ENCODE measurements at regions not wholly inside any gene's neighbourhood (a gene's known extent, or its start where the extent isn't known, plus 50 kb on each side); places are given as distances from the start of the nearest gene placed in this dataset.

DNA sequence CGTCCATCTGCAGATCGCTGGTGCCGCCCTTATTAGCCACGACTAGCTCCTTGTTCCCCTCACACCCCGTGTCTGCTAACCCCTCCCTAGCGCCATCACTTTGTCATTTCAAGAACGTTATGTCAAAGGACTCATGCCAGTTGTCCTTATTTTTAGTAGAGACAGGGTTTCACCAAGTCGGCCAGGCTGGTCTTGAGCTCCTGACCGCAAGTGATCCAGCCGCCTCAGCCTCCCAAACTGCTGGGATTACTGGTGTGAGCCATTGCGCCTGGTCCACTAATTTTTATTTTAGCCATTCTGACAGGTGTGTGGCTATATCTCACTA, 138.9 kb upstream of the HDAC4 start:
- no peaks in the 10 kb centered on the region for H3K36me3 Mint-ChIP-seq (ENCODE audit: low read depth)
- no peak overlapping the region for H3K4me3 Mint-ChIP-seq
- Histone ChIP-seq H3K36me3 (ENCODE audit: insufficient read depth, low read length) (no peaks in the 10 kb centered on the region), H3K4me3 (ENCODE audit: low read length) (no peak overlapping the region), H3K4me1 (ENCODE audit: insufficient read depth, low read length) (peaks cover under 1% of the 10 kb centered on the region), H3K27me3 (ENCODE audit: control insufficient read depth in 1 of 2, insufficient read depth in 2 of 2, low read length in 2 of 2) (peaks cover 0 to 2% of the 10 kb centered on the region in 2 experiments), H3K27ac (ENCODE audit: low read depth in 1 of 2, low read length in 2 of 2) (no peak overlapping the region), H3K9me3 (ENCODE audit: control insufficient read depth in 1 of 2, insufficient read depth in 1 of 2, low read length in 2 of 2) (peaks cover 0 to 16% of the 10 kb centered on the region in 2 experiments)
- POLR2A ChIA-PET, result no interaction called here
- no peak overlapping the region for H3K27ac Mint-ChIP-seq
- peaks cover 2% of the 10 kb centered on the region for H3K9me3 Mint-ChIP-seq
- peaks cover 5% of the 10 kb centered on the region for H3K4me1 Mint-ChIP-seq (ENCODE audit: low read depth)
- DNase-seq, result no peak
- intact Hi-C loops (cut with DNase I, micrococcal nuclease), result no loop called here
- CTCF ChIA-PET, result no interaction called here
- no peak for ATAC-seq (ENCODE audit: poor library complexity)
- no peaks in the 10 kb centered on the region for H3K27me3 Mint-ChIP-seq
- TF ChIP-seq, protein P1, sequence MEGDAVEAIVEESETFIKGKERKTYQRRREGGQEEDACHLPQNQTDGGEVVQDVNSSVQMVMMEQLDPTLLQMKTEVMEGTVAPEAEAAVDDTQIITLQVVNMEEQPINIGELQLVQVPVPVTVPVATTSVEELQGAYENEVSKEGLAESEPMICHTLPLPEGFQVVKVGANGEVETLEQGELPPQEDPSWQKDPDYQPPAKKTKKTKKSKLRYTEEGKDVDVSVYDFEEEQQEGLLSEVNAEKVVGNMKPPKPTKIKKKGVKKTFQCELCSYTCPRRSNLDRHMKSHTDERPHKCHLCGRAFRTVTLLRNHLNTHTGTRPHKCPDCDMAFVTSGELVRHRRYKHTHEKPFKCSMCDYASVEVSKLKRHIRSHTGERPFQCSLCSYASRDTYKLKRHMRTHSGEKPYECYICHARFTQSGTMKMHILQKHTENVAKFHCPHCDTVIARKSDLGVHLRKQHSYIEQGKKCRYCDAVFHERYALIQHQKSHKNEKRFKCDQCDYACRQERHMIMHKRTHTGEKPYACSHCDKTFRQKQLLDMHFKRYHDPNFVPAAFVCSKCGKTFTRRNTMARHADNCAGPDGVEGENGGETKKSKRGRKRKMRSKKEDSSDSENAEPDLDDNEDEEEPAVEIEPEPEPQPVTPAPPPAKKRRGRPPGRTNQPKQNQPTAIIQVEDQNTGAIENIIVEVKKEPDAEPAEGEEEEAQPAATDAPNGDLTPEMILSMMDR (IDR thresholded peaks at IDR 0.05), result no peak

DNA sequence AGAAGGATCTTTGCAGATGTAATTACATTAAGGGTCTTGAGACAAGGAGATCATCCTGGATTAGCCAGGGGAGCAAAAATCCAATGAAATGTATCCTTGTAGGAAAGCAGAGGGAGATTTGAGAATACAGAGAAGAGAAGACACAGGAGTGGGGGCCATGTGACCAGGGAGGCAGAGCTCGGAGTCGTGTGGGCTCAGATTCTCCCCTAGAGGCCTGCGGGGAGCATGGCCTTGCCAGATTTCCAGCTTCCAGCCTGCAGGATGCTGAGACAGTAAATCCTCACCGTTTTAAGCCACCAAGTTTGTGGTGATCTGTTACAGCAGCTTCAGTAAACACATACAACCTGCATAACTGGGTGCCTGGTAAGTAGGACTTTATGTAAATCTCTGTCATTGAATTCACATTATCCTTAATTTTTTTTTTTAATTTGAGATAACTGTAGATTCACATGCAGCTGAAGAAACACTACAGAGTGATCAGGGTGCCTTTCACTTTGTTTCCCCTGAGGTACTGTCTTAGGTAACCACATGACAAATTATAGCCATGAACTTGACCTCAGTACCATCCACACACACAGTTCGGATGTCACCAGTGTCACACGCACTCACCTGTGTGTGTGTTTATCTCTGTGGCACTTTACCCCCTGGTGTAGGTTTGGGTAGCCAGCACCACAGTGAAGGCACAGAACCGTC, 138.4 kb upstream of the HDAC4 start:
- POLR2A ChIA-PET, result no interaction called here
- H3K4me3 ChIP-seq (ENCODE audit: low read length), result no peak overlapping the region
- peaks cover 0 to 17% of the 10 kb centered on the region in 2 experiments for H3K9me3 ChIP-seq (ENCODE audit: control insufficient read depth in 1 of 2, insufficient read depth in 1 of 2, low read length in 2 of 2)
- Mint-ChIP-seq H3K27ac (no peak overlapping the region), H3K4me1 (ENCODE audit: low read depth) (peaks cover 5% of the 10 kb centered on the region), H3K9me3 (peaks cover 2% of the 10 kb centered on the region), H3K27me3 (no peaks in the 10 kb centered on the region), H3K36me3 (ENCODE audit: low read depth) (no peaks in the 10 kb centered on the region), H3K4me3 (no peak overlapping the region)
- no peak for ATAC-seq (ENCODE audit: poor library complexity)
- CTCF ChIA-PET, result no interaction called here
- H3K36me3 ChIP-seq (ENCODE audit: insufficient read depth, low read length), result no peaks in the 10 kb centered on the region
- intact Hi-C loops (cut with DNase I, micrococcal nuclease), result no loop called here
- no peaks in the 10 kb centered on the region for H3K4me1 ChIP-seq (ENCODE audit: insufficient read depth, low read length)
- TF ChIP-seq, protein P1 (IDR thresholded peaks at IDR 0.05), result no peak
- no peak overlapping the region for H3K27ac ChIP-seq (ENCODE audit: low read depth in 1 of 2, low read length in 2 of 2)
- DNase-seq, result no peak
- peaks cover 0 to 3% of the 10 kb centered on the region in 2 experiments for H3K27me3 ChIP-seq (ENCODE audit: control insufficient read depth in 1 of 2, insufficient read depth in 2 of 2, low read length in 2 of 2)

DNA sequence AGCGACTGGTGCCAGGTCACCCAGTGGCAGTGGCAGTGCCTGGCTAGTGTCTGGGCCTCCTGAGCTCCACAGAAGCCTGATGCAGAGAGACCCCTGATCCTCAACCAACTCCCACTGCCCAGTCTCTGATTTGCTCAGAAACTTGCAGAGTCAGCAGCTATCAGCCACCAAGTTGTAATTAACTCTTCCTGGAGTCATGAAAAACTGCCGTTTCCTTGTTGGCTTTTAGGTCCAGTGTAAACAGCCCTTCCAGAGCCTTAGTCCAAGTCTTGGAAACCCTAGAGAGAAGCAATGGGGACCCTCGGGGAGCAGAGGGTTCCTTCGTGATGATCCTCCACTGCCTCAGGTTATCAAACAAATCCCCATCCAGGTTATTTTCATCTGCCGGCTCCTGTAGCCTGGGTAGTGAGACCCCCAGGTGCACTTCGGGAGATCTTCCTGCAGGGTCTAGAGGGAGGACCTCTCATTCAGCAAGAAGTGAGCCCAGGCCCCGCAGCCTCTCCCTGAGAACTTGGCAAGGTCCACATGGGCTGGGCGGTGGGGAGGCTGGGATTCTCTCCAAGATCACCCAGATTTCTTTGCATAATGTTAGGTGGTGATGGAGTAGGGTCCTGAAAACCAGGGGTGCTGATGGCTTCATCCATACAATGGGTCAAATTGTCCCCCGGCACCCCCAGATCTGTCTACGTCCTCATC, 137.7 kb upstream of the HDAC4 start:
- Histone ChIP-seq H3K27me3 (ENCODE audit: control insufficient read depth in 1 of 2, insufficient read depth in 2 of 2, low read length in 2 of 2) (peaks cover 0 to 3% of the 10 kb centered on the region in 2 experiments), H3K9me3 (ENCODE audit: control insufficient read depth in 1 of 2, insufficient read depth in 1 of 2, low read length in 2 of 2) (peaks cover 0 to 14% of the 10 kb centered on the region in 2 experiments), H3K27ac (ENCODE audit: low read depth in 1 of 2, low read length in 2 of 2) (no peak overlapping the region), H3K36me3 (ENCODE audit: insufficient read depth, low read length) (no peaks in the 10 kb centered on the region), H3K4me1 (ENCODE audit: insufficient read depth, low read length) (no peaks in the 10 kb centered on the region), H3K4me3 (ENCODE audit: low read length) (no peak overlapping the region)
- ChIA-PET POLR2A (no interaction called here), CTCF (no interaction called here)
- TF ChIP-seq, protein P1 (IDR thresholded peaks at IDR 0.05), result no peak
- Mint-ChIP-seq H3K36me3 (ENCODE audit: low read depth) (no peaks in the 10 kb centered on the region), H3K27me3 (no peaks in the 10 kb centered on the region), H3K4me1 (ENCODE audit: low read depth) (peaks cover 5% of the 10 kb centered on the region), H3K9me3 (peaks cover 2% of the 10 kb centered on the region), H3K4me3 (no peak overlapping the region), H3K27ac (no peak overlapping the region)
- no peak for DNase-seq
- intact Hi-C loops (cut with DNase I, micrococcal nuclease), result no loop called here
- no peak for ATAC-seq (ENCODE audit: poor library complexity)
